HG03280 (cell line): ENCODE measurements at regions not wholly inside any gene's neighbourhood (a gene's known extent, or its start where the extent isn't known, plus 50 kb on each side); places are given as distances from the start of the nearest gene placed in this dataset.
"Not testable (repeated sequence)": the region's sequence is repeated elsewhere in the genome, so short reads cannot be mapped to it uniquely, and the experiment has no call there.

Experiments
- ATAC-seq: cut with Tn5 transposase; IDR thresholded peaks from one replicate; pipeline ENCODE4 v1.9.1; 2021; ENCODE audit warnings: mild to moderate bottlenecking, moderate library complexity; ENCODE audit not compliant: unreplicated experiment

- ATAC-seq = no peak
Measured at GRCh38 chr5:14995229-14995628, 123.7 kb upstream of the ANKH start.

DNA sequence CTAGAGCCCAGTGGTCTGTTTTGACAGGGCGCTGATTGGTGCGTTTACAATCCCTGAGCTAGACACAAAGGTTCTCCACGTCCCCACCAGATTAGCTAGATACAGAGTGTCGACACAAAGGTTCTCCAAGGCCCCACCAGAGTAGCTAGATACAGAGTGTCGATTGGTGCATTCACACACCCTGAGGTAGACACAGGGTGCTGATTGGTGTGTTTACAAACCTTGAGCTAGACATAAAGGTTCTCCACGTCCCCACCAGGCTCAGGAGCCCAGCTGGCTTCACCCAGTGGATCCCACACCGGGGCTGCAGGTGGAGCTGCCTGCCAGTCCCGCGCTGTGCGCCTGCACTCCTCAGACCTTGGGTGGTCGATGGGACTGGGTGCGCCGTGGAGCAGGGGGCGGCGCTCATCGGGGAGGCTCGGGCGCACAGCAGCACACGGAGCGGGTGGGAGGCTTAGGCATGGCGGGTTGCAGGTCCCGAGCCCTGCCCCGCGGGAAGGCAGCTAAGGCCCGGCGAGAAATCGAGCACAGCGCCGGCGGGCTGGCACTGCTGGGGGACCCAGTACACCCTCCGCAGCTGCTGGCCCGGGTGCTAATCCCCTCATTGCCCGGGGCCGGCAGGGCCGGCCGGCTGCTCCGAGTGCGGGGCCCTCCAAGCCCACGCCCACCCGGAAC, 122.0 kb upstream of the ANKH start:
- ATAC-seq = not testable (repeated sequence)

- ATAC-seq = peak; percentile 79
Measured at GRCh38 chr5:14992751-14993458, 121.3 kb upstream of the ANKH start.

GRCh38 chr5:14988223-14988622, 116.6 kb upstream of the ANKH start:
- no peak for ATAC-seq

DNA sequence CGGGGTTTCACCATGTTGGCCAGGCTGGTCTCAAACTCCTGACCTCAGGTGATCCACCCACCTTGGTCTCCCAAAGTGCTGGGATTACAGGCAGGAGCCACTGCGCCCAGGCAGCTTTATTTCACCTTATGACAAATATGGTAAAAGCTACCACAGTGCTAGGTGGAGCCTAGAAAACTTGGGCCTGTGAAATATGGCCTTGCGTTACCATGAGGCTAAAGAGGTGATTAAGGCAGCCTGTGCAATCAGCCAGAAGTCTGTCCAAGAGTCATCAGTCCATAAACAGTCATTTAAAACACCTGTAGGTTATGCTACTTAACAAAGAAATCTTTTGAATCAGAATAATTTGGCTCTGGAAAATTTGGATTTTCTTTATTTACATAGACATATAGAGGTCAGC, 114.8 kb upstream of the ANKH start:
- no peak for ATAC-seq

- no peak for ATAC-seq
Measured at GRCh38 chr5:14983666-14984441, 112.3 kb upstream of the ANKH start.

- ATAC-seq = no peak
Measured at GRCh38 chr5:14980698-14981097, 109.1 kb upstream of the ANKH start.

DNA sequence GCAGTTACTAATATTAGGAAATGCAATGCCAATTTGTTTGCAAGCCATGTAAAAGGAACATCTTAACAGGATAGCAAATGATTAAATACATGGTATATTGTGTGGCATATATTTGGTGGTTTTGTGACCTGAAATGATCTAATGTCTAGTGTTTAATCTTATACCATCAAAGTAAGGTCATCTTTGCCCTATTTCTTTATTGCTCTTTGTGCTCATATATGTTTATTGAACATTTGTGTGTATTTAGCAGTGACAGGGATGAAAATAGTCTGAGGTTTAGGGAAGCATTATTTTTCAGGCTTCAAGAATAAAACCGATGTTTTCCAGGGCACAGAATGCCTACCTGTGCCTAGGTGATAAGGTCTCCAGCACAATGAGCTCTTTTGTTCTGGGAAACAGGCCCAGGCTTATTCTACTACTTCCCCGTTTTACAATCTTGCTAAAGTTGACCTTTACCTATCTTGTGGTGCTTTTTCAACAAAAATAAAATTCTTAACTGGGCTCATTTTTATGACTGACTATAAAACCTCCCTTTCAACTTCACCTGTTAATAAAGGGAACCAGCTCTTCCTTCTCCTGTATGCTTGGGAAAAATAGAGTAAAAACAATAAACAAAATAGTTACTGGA, 105.6 kb upstream of the ANKH start:
- ATAC-seq = no peak

DNA sequence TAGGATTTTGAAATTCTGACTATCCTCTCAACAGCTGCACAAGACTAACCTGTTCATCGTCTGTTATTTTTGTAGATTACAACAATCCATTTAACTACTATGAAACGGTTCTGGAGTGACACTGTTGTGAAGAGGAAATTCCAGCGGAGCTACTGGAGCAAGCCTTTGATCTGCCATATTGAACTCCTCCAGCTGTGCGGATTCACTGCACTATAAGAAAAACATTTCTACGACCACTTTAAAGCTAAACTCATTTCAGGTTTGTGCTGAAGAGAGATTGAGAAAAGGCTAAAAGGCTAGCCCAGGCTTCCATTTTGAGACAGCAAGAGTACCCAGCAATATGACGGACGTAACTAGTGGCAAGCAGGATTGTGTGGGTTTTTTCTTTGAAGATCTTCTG, 104.9 kb upstream of the ANKH start:
- ATAC-seq = no peak

- ATAC-seq = no peak
Measured at GRCh38 chr5:14971873-14972272, 100.3 kb upstream of the ANKH start.

DNA sequence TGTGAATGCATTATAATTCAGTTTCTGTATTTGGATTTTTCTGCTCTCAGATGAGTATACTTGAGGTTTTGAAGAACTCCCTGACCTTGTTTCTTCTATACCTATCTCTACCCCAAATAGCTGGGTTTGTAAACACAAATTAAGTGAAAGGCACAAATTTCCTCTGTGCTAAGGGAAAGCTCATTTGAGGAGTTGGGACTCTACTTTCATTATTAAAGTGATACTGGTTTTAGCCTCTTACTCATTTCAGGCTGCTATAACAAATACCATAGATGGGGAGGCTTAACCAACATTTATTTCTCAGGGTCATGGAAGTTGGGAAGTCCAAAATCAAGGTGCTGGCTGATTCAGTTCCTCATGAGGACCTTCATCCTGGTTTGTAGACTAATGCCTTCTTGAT, 97.2 kb upstream of the ANKH start:
- ATAC-seq = no peak

- ATAC-seq = no peak
Measured at GRCh38 chr5:14967166-14967565, 95.6 kb upstream of the ANKH start.

- ATAC-seq = no peak
Measured at GRCh38 chr5:14965815-14966214, 94.2 kb upstream of the ANKH start.

GRCh38 chr5:14962604-14963003, 91.0 kb upstream of the ANKH start:
- ATAC-seq = no peak

- ATAC-seq = no peak
Measured at GRCh38 chr5:14960120-14960462, 88.5 kb upstream of the ANKH start.

- no peak for ATAC-seq
Measured at GRCh38 chr5:14959399-14960119, 88.0 kb upstream of the ANKH start.

DNA sequence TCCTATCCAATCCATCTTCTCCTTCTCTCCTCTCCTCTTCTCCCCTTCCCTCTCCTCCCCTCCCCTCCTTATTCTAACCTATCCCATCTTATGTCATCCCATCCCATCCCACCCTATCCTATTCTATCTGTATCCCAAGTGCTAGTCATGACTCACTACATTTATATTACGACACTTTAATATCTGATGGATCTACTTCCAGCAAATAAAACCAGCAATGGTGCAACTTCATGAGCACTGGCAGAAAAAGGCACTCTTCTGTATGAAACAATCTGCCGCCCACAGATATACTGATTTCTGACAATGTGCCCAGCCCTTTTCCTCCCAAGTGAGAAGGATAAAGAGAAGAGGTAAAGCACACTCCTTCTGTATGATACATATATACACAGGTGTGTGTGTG, 86.6 kb upstream of the ANKH start:
- no peak for ATAC-seq

GRCh38 chr5:14956423-14957046, 85.0 kb upstream of the ANKH start:
- no peak for ATAC-seq

- ATAC-seq = no peak
Measured at GRCh38 chr5:14954616-14955343, 83.2 kb upstream of the ANKH start.

DNA sequence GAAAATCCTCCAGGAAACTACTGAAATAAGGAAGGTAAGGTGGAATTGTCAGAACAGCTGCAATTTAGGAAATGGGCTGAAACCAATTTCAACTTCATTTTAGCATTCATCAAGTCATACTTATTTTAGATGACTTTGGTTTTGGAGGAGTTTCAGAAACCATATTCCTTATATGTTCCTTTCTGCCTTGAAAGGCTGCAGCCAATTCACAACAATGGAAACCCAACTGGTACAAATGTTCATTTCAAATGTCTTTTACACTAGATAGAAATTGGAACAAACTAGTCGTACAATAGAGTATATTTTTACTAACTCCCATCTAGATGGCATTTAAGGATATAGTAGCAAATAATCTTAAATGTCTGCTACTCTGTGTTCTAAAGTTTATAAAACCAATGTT, 82.6 kb upstream of the ANKH start:
- ATAC-seq = no peak
